ENCODE measurements at regions not wholly inside any gene's neighbourhood (a gene's known extent, or its start where the extent isn't known, plus 50 kb on each side); places are given as distances from the start of the nearest gene placed in this dataset.

DNA sequence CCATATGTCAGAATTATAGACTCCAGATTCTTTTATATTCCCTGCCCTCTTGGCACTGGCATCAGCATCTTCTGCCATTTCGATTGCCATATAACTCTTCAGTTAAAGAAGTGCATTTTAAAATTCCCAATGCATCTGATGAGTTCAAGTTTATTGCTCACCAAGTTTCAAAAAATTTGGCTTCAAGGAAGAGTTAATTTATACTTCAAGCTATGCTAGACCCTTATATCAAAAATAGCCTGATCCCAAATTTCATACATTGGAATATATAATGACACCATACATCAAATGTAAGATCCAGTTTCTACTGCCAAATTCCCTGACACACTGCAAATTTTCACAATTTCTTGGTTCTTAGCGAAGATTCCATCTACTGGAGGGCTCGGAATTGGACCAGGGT lies 1058.6 kb downstream of the NTRK3 start:
- TF ChIP-seq, protein P1, sequence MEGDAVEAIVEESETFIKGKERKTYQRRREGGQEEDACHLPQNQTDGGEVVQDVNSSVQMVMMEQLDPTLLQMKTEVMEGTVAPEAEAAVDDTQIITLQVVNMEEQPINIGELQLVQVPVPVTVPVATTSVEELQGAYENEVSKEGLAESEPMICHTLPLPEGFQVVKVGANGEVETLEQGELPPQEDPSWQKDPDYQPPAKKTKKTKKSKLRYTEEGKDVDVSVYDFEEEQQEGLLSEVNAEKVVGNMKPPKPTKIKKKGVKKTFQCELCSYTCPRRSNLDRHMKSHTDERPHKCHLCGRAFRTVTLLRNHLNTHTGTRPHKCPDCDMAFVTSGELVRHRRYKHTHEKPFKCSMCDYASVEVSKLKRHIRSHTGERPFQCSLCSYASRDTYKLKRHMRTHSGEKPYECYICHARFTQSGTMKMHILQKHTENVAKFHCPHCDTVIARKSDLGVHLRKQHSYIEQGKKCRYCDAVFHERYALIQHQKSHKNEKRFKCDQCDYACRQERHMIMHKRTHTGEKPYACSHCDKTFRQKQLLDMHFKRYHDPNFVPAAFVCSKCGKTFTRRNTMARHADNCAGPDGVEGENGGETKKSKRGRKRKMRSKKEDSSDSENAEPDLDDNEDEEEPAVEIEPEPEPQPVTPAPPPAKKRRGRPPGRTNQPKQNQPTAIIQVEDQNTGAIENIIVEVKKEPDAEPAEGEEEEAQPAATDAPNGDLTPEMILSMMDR (IDR thresholded peaks at IDR 0.05; ENCODE audit: insufficient read depth, low read depth, low read length, missing control alignments), result no peak
- H3K4me3 ChIP-seq (ENCODE audit: low read length), result no peak overlapping the region
- no peak for DNase-seq (ENCODE audit: low read depth)

DNA sequence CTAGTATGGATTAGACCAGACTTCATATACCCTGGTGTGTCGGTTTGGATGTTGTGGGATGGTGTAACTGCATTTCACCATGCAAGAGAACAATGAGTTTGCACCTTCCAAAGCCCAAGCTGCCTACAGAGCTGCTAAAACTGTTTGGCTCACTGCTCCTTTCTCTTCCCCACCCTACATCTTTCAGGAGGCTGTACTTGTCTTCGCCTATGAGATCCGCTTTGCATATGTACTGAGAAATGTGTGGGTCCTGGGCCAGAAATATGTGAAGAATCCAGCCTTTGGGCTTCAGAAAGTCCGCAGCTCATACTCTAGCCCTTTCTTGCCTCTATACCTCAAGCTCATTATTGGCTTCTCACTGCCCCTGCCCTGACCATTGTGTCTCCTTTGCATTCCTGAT lies 1060.0 kb downstream of the NTRK3 start:
- no peak for DNase-seq (ENCODE audit: low read depth)

DNA sequence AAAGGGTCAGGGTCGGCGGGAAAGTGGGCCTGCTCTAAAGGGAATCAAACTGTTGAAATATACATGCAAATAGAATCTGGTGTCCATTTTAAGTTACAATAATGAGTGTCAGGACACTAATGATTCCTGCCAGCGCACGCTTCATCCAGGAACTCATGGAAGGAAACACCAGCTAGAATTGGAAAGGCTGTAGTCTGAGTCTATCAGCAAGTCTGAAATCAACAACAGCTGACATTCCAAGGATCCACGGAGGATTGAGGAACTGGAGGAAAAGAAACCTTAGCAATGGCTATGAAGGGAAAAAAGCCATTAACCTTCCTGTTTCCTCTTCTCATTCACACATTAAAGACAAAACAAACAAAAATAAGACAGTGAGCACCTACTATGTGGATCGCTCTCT lies 1063.1 kb downstream of the NTRK3 start:
- DNase-seq (ENCODE audit: low read depth), result no peak
- H3K4me3 ChIP-seq (ENCODE audit: low read length), result no peak overlapping the region
- TF ChIP-seq, protein P1 (IDR thresholded peaks at IDR 0.05; ENCODE audit: insufficient read depth, low read depth, low read length, missing control alignments), result no peak

More for the DNA sequence above, 1060.0 kb downstream of the NTRK3 start:
- H3K4me3 ChIP-seq (ENCODE audit: low read length), result no peak overlapping the region
- TF ChIP-seq, protein P1 (IDR thresholded peaks at IDR 0.05; ENCODE audit: insufficient read depth, low read depth, low read length, missing control alignments), result no peak

DNA sequence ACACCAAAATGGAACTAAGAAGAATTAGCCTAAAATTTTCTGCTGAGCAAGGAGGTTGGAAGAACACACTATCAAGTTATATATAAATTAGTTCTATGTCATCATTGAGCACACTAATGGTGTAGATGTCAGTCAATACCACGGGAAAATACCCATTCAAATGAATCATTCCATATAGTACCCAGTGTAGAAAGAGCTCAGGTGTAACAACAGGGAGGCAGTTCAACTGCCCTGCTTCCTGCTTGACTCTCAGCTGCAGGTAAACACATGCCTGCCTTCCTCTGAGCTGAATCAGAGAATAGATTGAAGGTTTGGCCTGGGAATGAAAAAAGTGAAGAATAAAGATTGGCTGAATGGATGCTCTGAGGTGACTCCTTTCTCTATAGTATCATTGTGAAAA lies 1088.0 kb downstream of the AGBL1 start:
- TF ChIP-seq, protein P1 (IDR thresholded peaks at IDR 0.05; ENCODE audit: insufficient read depth, low read depth, low read length, missing control alignments), result no peak

DNA sequence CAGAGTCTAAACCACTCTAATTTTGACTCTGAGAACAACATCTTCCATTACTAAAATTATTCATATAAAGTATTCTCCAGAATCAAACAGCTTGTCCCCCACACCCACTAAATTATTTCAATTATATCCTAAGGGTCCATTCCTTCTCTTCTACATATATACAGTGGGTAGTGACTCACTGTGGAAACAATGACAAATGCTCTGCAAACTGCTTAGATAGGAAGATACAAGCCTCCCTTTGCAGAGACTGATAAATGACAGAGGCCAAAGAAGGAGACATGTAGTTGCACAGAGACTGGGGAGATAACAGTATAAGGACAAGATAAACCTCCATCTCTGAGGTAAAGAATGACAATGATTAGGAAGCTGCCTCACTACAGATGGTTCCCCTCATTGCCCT lies 1087.4 kb downstream of the AGBL1 start:
- peak; percentile 66 for DNase-seq (ENCODE audit: low read depth)
- TF ChIP-seq, protein P1 (IDR thresholded peaks at IDR 0.05; ENCODE audit: insufficient read depth, low read depth, low read length, missing control alignments), result no peak
- no peak overlapping the region for H3K4me3 ChIP-seq (ENCODE audit: low read length)

More for the DNA sequence above, 1088.0 kb downstream of the AGBL1 start:
- no peak overlapping the region for H3K4me3 ChIP-seq (ENCODE audit: low read length)
- peak; percentile 96 for DNase-seq (ENCODE audit: low read depth)

DNA sequence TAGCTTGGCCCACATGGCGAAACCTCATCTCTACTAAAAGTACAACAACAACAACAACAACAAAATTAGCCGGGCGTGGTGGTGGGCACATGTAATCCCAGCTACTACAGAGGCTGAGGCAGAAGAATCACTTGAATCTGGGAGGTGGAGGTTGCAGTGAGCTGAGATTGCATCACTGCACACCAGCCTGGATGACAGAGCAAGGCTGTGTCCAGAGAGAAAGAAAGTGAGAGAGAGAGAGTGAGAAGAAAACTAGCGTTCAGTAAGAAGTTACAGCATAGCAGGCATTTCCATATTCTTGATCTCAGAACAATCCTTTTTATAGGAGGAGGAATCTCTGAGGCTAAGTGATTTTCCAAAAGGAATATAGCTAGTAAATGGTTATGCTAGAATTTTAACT lies 1076.1 kb downstream of the AGBL1 start:
- TF ChIP-seq, protein P1 (IDR thresholded peaks at IDR 0.05; ENCODE audit: insufficient read depth, low read depth, low read length, missing control alignments), result no peak
- H3K4me3 ChIP-seq (ENCODE audit: low read length), result no peak overlapping the region
- peak; percentile 66 for DNase-seq (ENCODE audit: low read depth)

DNA sequence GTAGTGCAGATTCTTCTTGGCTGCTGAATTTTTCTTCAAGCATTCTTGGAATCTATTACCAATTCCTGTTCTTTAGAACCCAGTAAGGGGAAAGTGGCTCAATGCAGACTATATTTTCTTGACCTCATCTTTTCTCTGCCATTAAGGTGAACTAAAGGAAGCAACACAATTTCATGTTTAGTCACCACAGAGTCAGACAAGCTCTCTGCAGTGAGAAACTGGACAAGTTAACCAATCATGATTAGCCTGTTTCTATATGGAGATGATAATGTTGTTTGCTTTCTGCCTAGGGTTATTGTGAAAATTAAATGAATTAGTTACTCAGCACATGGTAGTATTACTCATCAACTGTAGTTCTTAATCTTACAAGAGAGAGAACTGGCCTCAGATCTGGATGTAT lies 1075.1 kb downstream of the AGBL1 start:
- DNase-seq (ENCODE audit: low read depth), result peak; percentile 95
- TF ChIP-seq, protein P1 (IDR thresholded peaks at IDR 0.05; ENCODE audit: insufficient read depth, low read depth, low read length, missing control alignments), result no peak
- H3K4me3 ChIP-seq (ENCODE audit: low read length), result no peak overlapping the region

Data from epithelial cell of esophagus (primary cell).